ENCODE measurements at regions not wholly inside any gene's neighbourhood (a gene's known extent, or its start where the extent isn't known, plus 50 kb on each side); places are given as distances from the start of the nearest gene placed in this dataset.

- H3K9me3 ChIP-seq (ENCODE audit: control insufficient read depth in 2 of 2, insufficient read depth in 1 of 2, low read depth in 1 of 2, low read length in 1 of 2) = peaks cover 0 to 3% of the 10 kb centered on the region in 2 donors
- 56 to 66% (median 65%) methylated on average over 3 of the region's 3 CpGs for WGBS, 3 donors
- no peaks in the 10 kb centered on the region for H3K4me1 ChIP-seq (ENCODE audit: control insufficient read depth in 3 of 3, insufficient read depth in 2 of 3, low read depth in 1 of 3, low read length in 2 of 3)
- no peaks in the 10 kb centered on the region for H3K27me3 ChIP-seq (ENCODE audit: control insufficient read depth in 3 of 3, insufficient read depth in 3 of 3, low read length in 3 of 3)
- H3K36me3 ChIP-seq (ENCODE audit: control insufficient read depth in 3 of 3, insufficient read depth in 2 of 3, low read depth in 1 of 3, low read length in 3 of 3) = no peaks in the 10 kb centered on the region
- no peak overlapping the region for H3K4me3 ChIP-seq (ENCODE audit: low read depth in 1 of 3, low read length in 3 of 3)
- FAIRE-seq (no peak), DNase-seq (no peak)
- no peak overlapping the region for H3K27ac ChIP-seq (ENCODE audit: low read depth in 1 of 3, low read length in 2 of 3)
These were observed 795.3 kb upstream of the PCDH20 start for GRCh38 chr13:62210951-62211350.

- WGBS, 3 donors = 69 to 84% (median 77%) methylated on average over 10 of the region's 10 CpGs
- Histone ChIP-seq H3K9me3 (ENCODE audit: control insufficient read depth in 2 of 2, insufficient read depth in 1 of 2, low read depth in 1 of 2, low read length in 1 of 2) (peaks cover 0 to 3% of the 10 kb centered on the region in 2 donors), H3K27ac (ENCODE audit: low read depth in 1 of 3, low read length in 2 of 3) (no peak overlapping the region), H3K27me3 (ENCODE audit: control insufficient read depth in 3 of 3, insufficient read depth in 3 of 3, low read length in 3 of 3) (no peaks in the 10 kb centered on the region), H3K36me3 (ENCODE audit: control insufficient read depth in 3 of 3, insufficient read depth in 2 of 3, low read depth in 1 of 3, low read length in 3 of 3) (no peaks in the 10 kb centered on the region), H3K4me3 (ENCODE audit: low read depth in 1 of 3, low read length in 3 of 3) (no peak overlapping the region), H3K4me1 (ENCODE audit: control insufficient read depth in 3 of 3, insufficient read depth in 2 of 3, low read depth in 1 of 3, low read length in 2 of 3) (no peaks in the 10 kb centered on the region)
- DNase-seq = no peak
- no peak for FAIRE-seq
These were observed 793.9 kb upstream of the PCDH20 start for GRCh38 chr13:62209529-62209928.

GRCh38 chr13:62207388-62207787 lies 791.7 kb upstream of the PCDH20 start:
- FAIRE-seq (no peak), DNase-seq (no peak)
- no peaks in the 10 kb centered on the region for H3K4me1 ChIP-seq (ENCODE audit: control insufficient read depth in 3 of 3, insufficient read depth in 2 of 3, low read depth in 1 of 3, low read length in 2 of 3)
- no peaks in the 10 kb centered on the region for H3K36me3 ChIP-seq (ENCODE audit: control insufficient read depth in 3 of 3, insufficient read depth in 2 of 3, low read depth in 1 of 3, low read length in 3 of 3)
- H3K27ac ChIP-seq (ENCODE audit: low read depth in 1 of 3, low read length in 2 of 3) = no peak overlapping the region
- H3K4me3 ChIP-seq (ENCODE audit: low read depth in 1 of 3, low read length in 3 of 3) = no peak overlapping the region
- H3K9me3 ChIP-seq (ENCODE audit: control insufficient read depth in 2 of 2, insufficient read depth in 1 of 2, low read depth in 1 of 2, low read length in 1 of 2) = peaks cover 0 to 3% of the 10 kb centered on the region in 2 donors
- 69 to 89% (median 69%) methylated on average over 2 of the region's 2 CpGs for WGBS, 3 donors
- H3K27me3 ChIP-seq (ENCODE audit: control insufficient read depth in 3 of 3, insufficient read depth in 3 of 3, low read length in 3 of 3) = no peaks in the 10 kb centered on the region

- Histone ChIP-seq H3K9me3 (ENCODE audit: control insufficient read depth in 2 of 2, insufficient read depth in 1 of 2, low read depth in 1 of 2, low read length in 1 of 2) (no peaks in the 10 kb centered on the region), H3K27ac (ENCODE audit: low read depth in 1 of 3, low read length in 2 of 3) (no peak overlapping the region), H3K4me3 (ENCODE audit: low read depth in 1 of 3, low read length in 3 of 3) (no peak overlapping the region), H3K27me3 (ENCODE audit: control insufficient read depth in 3 of 3, insufficient read depth in 3 of 3, low read length in 3 of 3) (no peaks in the 10 kb centered on the region), H3K36me3 (ENCODE audit: control insufficient read depth in 3 of 3, insufficient read depth in 2 of 3, low read depth in 1 of 3, low read length in 3 of 3) (no peaks in the 10 kb centered on the region), H3K4me1 (ENCODE audit: control insufficient read depth in 3 of 3, insufficient read depth in 2 of 3, low read depth in 1 of 3, low read length in 2 of 3) (no peaks in the 10 kb centered on the region)
- no peak for FAIRE-seq
- DNase-seq = no peak
These were observed 790.5 kb upstream of the PCDH20 start for GRCh38 chr13:62206165-62206564.

GRCh38 chr13:62205273-62205672 lies 789.6 kb upstream of the PCDH20 start:
- H3K4me3 ChIP-seq (ENCODE audit: low read depth in 1 of 3, low read length in 3 of 3) = no peak overlapping the region
- H3K27me3 ChIP-seq (ENCODE audit: control insufficient read depth in 3 of 3, insufficient read depth in 3 of 3, low read length in 3 of 3) = no peaks in the 10 kb centered on the region
- H3K9me3 ChIP-seq (ENCODE audit: control insufficient read depth in 2 of 2, insufficient read depth in 1 of 2, low read depth in 1 of 2, low read length in 1 of 2) = no peaks in the 10 kb centered on the region
- no peak overlapping the region for H3K27ac ChIP-seq (ENCODE audit: low read depth in 1 of 3, low read length in 2 of 3)
- no peak for FAIRE-seq
- H3K4me1 ChIP-seq (ENCODE audit: control insufficient read depth in 3 of 3, insufficient read depth in 2 of 3, low read depth in 1 of 3, low read length in 2 of 3) = no peaks in the 10 kb centered on the region
- WGBS, 3 donors = 34 to 65% (median 40%) methylated on average over 3 of the region's 3 CpGs
- no peak for DNase-seq
- no peaks in the 10 kb centered on the region for H3K36me3 ChIP-seq (ENCODE audit: control insufficient read depth in 3 of 3, insufficient read depth in 2 of 3, low read depth in 1 of 3, low read length in 3 of 3)

GRCh38 chr13:62194371-62194770 lies 778.7 kb upstream of the PCDH20 start:
- DNase-seq = no peak
- no peak overlapping the region for H3K27ac ChIP-seq (ENCODE audit: low read depth in 1 of 3, low read length in 2 of 3)
- no peaks in the 10 kb centered on the region for H3K36me3 ChIP-seq (ENCODE audit: control insufficient read depth in 3 of 3, insufficient read depth in 2 of 3, low read depth in 1 of 3, low read length in 3 of 3)
- no peaks in the 10 kb centered on the region for H3K4me1 ChIP-seq (ENCODE audit: control insufficient read depth in 3 of 3, insufficient read depth in 2 of 3, low read depth in 1 of 3, low read length in 2 of 3)
- WGBS, 3 donors = 67 to 84% (median 80%) methylated on average over 3 of the region's 3 CpGs
- no peaks in the 10 kb centered on the region for H3K9me3 ChIP-seq (ENCODE audit: control insufficient read depth in 2 of 2, insufficient read depth in 1 of 2, low read depth in 1 of 2, low read length in 1 of 2)
- FAIRE-seq = no peak
- H3K27me3 ChIP-seq (ENCODE audit: control insufficient read depth in 3 of 3, insufficient read depth in 3 of 3, low read length in 3 of 3) = no peaks in the 10 kb centered on the region
- H3K4me3 ChIP-seq (ENCODE audit: low read depth in 1 of 3, low read length in 3 of 3) = no peak overlapping the region

- FAIRE-seq = no peak
- H3K27me3 ChIP-seq (ENCODE audit: control insufficient read depth in 3 of 3, insufficient read depth in 3 of 3, low read length in 3 of 3) = no peaks in the 10 kb centered on the region
- WGBS, 3 donors = 82 to 90% (median 86%) methylated on average over 2 of the region's 2 CpGs
These were observed 778.3 kb upstream of the PCDH20 start for GRCh38 chr13:62193919-62194318.

GRCh38 chr13:62185631-62186255 lies 770.1 kb upstream of the PCDH20 start:
- FAIRE-seq (no peak), DNase-seq (no peak)
- H3K36me3 ChIP-seq (ENCODE audit: control insufficient read depth in 3 of 3, insufficient read depth in 2 of 3, low read depth in 1 of 3, low read length in 3 of 3) = no peaks in the 10 kb centered on the region
- H3K9me3 ChIP-seq (ENCODE audit: control insufficient read depth in 2 of 2, insufficient read depth in 1 of 2, low read depth in 1 of 2, low read length in 1 of 2) = no peaks in the 10 kb centered on the region
- no peaks in the 10 kb centered on the region for H3K27me3 ChIP-seq (ENCODE audit: control insufficient read depth in 3 of 3, insufficient read depth in 3 of 3, low read length in 3 of 3)
- no peak overlapping the region for H3K27ac ChIP-seq (ENCODE audit: low read depth in 1 of 3, low read length in 2 of 3)
- H3K4me1 ChIP-seq (ENCODE audit: control insufficient read depth in 3 of 3, insufficient read depth in 2 of 3, low read depth in 1 of 3, low read length in 2 of 3) = no peaks in the 10 kb centered on the region
- H3K4me3 ChIP-seq (ENCODE audit: low read depth in 1 of 3, low read length in 3 of 3) = no peak overlapping the region
- 20 to 36% (median 26%) methylated on average over 1 of the region's 1 CpG for WGBS, 3 donors

More at GRCh38 chr13:62193919-62194318, 778.3 kb upstream of the PCDH20 start:
- Histone ChIP-seq H3K27ac (ENCODE audit: low read depth in 1 of 3, low read length in 2 of 3) (no peak overlapping the region), H3K4me1 (ENCODE audit: control insufficient read depth in 3 of 3, insufficient read depth in 2 of 3, low read depth in 1 of 3, low read length in 2 of 3) (no peaks in the 10 kb centered on the region), H3K9me3 (ENCODE audit: control insufficient read depth in 2 of 2, insufficient read depth in 1 of 2, low read depth in 1 of 2, low read length in 1 of 2) (no peaks in the 10 kb centered on the region), H3K36me3 (ENCODE audit: control insufficient read depth in 3 of 3, insufficient read depth in 2 of 3, low read depth in 1 of 3, low read length in 3 of 3) (no peaks in the 10 kb centered on the region), H3K4me3 (ENCODE audit: low read depth in 1 of 3, low read length in 3 of 3) (no peak overlapping the region)
- no peak for DNase-seq

- Histone ChIP-seq H3K9me3 (ENCODE audit: control insufficient read depth in 2 of 2, insufficient read depth in 1 of 2, low read depth in 1 of 2, low read length in 1 of 2) (no peaks in the 10 kb centered on the region), H3K4me1 (ENCODE audit: control insufficient read depth in 3 of 3, insufficient read depth in 2 of 3, low read depth in 1 of 3, low read length in 2 of 3) (no peaks in the 10 kb centered on the region), H3K4me3 (ENCODE audit: low read depth in 1 of 3, low read length in 3 of 3) (no peak overlapping the region), H3K27me3 (ENCODE audit: control insufficient read depth in 3 of 3, insufficient read depth in 3 of 3, low read length in 3 of 3) (no peaks in the 10 kb centered on the region), H3K27ac (ENCODE audit: low read depth in 1 of 3, low read length in 2 of 3) (no peak overlapping the region), H3K36me3 (ENCODE audit: control insufficient read depth in 3 of 3, insufficient read depth in 2 of 3, low read depth in 1 of 3, low read length in 3 of 3) (no peaks in the 10 kb centered on the region)
- no peak for FAIRE-seq
- DNase-seq = no peak
- WGBS, 3 donors = 46 to 73% (median 47%) methylated on average over 3 of the region's 3 CpGs
These were observed 760.4 kb upstream of the PCDH20 start for GRCh38 chr13:62176051-62176450.
